Midbrain (tissue), 1 donor: ENCODE measurements at regions not wholly inside any gene's neighbourhood (a gene's known extent, or its start where the extent isn't known, plus 50 kb on each side); places are given as distances from the start of the nearest gene placed in this dataset.

Source experiments
- DNase-seq: peaks from one replicate; lab custom pipeline; 2025; lab: John Stamatoyannopoulos, UW

DNA sequence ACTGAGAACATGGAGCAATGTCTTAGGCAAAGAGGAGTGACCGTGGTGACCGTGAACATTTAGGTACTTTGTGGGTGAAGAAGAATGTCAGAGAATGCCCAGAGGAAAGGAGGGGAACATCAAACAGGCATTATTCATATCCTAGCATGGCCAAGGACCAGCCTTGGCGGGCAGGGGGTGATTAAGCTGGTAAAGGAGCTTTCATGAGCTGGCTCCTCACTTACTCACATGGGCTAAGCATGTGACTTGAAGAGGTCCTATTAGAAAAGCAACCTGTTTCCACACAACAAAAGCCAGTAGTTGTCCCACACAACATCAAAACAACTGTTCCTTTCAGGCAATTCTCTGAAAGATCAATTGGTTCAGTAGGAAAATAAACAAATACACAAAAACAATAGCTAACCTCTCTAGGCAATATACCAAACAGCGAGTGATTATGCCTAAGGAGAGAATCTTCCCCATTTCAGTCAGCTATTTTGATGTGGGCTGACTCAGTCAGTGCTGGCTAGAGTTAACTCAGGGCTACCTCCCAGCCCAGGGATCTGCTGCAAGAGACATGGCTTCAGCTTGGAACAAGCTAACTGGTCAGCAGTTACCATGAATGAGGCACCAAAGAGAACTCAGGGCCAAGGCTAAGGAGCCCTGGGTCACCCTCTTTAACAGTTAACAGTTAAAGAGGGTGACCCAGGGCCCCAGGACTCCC is 283.5 kb downstream of the ARHGAP12 start:
- no peak for DNase-seq

DNA sequence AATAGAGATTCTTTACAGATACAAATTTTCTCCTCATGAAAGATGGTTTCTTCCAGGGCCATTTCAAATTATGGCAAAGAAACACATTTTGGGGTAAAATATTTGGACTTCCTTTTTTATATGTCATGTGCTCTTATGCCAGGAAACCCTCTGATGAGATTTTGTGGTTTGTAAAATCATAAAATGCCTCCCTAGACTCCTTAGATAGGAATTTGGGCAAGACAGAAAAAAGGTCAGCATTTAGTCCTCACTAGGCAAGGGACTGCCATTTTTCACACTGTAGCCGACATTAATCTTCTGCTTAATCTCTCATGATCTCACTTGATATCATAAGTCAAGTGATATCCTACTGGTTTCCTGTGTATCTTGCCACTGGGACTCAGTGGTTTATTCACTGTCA is 286.4 kb downstream of the ARHGAP12 start:
- DNase-seq: no peak

DNA sequence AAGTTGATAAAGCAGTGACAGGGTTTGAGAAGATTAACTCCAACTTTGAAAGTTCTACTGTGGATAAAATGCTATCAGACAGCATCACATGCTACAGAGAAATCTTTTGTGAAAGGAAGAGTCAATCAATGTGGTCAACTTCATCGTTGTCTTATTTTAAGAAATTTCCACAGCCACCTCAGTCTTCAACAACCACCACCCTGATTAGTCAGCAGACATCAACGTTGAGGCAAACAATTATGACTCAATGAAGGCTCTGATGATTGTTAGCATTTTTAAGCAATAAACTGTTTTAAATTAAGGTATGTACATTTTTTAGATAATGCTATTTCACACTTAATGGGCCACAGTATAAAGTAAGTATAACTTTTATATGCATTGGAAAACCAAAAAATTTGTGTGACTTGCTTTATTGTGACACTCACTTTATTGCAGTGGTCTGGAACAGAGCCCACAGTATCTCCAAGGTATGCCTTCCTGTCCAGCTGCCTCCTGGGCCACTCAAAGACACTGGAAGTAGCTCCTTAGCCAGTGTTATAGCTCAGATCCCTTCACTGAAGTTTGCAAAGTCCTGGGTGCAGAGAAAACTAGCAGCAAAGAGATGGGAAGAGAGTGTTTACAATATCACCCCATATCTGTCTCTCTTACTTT is 293.1 kb downstream of the ARHGAP12 start:
- no peak for DNase-seq

DNA sequence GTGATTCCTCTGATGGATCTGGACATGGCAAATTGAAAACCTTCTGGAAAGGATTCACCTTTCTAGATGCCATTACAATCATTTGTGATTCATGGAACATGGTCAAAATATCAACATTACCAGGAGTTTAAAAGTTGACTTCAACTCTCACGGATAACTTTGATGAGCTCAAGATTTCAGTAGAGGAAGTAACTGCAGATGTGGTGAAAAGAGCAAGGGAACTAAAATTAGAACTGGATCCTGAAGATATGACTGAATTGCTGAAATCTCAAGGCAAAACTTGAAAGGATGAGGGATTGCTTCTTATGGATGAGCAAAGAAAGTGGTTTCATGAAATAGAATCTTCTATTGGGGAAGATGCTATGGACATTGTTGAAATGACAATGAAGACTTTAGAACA is 293.6 kb downstream of the ARHGAP12 start:
- no peak for DNase-seq

DNA sequence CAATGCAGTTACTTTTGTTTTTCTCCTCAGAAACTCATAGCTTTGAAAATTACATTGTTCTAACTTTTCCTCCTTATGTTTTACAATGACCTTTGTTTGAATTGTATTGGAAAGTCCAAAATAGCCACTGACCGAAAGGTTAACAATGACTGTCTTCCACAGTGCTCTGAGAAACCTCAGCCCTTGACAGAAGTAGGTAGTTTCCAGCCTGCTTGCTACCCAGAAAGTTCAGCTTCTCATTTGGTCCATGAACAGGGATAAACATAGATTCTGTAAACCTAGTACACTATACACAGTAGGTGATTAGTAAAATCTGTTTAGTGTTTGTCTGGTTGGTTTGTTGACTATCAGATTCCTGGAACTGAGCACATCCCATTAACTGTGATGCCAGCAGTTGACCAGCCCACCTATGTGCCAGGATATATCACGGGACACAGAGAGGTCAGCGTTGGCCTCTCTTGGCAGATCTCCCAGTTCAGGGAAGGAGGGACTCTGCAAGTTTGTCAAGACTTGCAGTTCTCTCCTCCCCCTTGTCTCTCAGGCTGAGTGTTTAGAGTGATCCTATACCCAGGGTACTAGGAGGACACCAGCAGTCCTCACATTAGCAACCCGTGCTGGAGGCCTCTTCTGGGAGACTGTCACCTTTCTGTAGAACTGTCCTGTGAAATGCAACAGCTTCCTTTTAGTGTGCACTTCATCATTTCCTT is 297.6 kb downstream of the ARHGAP12 start:
- no peak for DNase-seq

DNA sequence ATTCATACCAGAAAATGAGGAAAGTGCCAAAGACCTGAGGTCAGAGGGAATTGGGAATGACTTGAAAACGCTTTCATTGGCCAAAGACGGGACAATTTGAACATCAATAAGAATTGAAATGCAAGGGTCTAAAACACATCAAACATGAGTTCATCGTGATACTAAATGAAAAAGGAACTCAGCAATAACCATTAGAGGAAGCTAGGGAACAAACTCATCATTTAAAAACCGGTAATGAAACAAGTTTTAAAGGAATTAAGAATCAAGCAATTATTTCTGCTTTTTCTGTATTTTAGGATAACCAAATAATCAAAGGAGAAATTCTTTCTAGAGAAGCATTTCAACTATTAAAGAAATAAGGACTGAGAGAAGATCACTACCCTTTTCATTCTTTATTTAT is 303.1 kb downstream of the ARHGAP12 start:
- DNase-seq: no peak

DNA sequence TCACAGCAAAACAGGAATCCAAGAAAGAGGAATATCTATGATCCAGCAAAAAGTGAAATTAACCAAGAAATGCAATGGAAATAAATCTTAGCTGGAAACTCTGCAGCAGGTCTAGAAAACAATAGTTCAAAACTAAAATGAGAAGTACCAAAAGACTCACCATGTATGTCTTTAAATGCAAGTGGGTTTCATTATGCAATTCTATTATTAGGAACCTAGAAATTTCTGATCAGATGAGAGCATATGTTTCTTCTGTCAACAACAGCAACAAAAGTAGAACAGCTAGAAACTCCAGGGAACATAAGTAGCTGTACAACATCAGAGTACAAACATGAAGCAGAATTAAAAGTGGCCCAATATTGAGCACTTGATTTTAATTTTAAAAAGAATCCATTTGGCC is 304.0 kb downstream of the ARHGAP12 start:
- no peak for DNase-seq

DNA sequence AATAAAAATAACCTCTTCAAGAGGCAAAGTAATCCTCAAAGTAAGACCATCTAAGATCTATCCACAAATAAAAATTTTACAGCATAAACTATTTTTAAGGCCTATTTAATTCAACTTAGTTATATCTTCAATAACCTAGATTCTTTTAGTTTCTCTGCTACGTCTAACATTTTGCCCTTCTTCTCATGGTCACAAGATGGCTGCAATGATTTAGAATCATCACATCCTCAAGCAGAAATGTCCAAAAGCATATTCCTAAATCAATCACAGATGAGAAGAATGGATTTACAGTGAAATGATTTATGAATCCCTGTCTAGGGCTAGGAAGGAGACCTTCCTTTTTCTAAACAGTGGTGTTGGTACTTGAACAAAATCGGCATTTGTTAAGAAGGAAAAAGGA is 304.7 kb downstream of the ARHGAP12 start:
- DNase-seq: no peak

DNA sequence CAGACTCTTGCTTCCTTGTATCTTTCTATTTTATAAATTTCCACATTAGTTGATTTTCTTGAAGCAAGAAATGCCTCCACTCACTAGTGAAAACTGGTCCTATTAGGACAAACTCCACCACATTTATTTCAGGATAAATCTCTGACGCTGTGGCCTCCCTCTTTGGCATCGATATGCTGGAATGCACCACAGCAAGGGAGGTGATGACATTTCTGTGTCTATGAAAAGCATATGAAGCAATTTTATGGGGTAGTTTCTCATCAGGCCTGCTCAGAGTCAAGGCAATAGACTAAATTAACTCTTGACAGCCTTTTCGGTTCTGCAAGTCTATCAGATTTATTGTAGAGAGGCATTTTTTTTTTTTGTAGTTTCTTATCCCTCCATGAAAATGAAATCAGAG is 304.4 kb downstream of the ZEB1 start:
- DNase-seq: no peak

DNA sequence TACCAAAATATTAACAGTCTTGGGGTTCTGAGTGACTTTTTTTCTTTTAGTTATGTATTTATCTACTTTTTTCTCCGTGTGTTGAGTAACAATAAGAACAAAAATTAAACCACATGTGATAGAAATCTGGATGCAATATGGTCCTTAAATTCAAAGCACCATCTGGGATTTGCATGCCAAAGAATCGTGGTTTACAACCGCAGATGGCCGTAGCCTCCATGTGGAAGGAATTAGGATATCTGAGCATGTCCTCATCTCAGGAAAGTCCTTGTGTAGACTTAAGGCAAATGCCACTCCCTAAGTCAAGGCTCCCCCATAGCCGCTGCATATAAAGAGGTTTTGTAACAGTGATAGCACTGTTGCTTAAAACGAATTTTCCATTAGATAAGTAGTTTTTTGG is 304.0 kb downstream of the ZEB1 start:
- DNase-seq: no peak

DNA sequence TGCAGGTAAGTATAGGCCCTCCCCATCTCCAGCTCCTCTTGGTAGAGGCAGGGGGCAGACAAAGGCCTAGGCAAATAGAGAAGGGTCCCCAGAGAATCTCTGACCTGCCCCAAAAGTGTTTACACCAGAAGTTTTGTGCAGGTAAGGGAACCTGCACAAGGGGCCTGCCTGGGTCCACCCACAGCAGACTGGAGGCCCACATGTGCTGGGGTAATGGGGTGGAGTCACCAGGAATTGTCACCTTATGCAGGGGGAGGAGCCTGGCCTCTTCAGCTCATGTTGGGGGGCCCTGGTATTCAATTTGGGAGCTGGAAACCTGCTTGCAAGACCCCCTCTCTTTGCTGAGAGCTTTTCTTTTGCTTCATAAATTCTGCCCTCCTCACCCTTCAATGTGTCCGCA is 302.7 kb downstream of the ZEB1 start:
- DNase-seq: no peak

DNA sequence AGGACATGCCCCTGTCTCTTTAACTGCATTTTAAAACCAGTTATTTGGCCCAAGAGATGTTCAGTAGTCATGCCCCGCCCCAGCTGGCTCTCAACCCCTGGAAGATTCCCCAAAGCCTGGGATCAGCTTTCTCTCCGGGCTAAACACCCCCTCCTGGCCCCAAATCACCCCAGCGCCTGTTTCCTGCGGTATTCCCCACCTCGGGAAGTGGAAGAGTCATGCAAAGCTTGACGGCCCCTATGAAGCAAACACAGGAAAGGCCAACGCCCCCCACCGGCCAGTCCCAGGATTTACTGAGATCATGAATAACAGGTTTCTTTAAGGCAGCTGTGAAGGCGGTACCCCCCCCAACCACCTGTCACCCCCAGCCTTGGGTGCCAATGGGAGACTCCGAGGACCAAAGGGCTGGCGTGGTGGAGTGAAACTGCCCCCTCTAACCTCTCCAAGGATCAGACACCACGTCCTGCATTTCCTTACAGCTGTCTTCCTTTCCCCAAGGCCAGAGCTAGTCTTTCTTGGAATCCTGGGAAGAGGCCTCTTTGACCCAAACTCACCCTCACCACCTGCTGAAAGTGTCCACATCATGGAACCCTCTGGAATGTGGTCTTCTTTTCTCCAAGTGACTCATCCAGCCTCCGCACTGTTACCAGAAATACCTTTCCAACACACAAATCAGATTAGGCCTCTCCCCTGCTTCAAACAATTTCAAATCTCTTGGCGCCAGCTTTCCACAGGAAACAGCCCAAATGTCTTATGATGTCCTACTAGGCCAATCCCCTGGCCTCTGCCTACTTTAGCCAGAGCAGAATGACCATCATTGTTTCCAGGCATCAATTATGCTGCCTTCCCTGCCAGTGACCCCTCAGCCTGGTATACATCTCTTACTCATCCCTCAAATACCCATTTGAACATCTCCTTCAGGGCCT is 301.5 kb downstream of the ZEB1 start:
- no peak for DNase-seq

DNA sequence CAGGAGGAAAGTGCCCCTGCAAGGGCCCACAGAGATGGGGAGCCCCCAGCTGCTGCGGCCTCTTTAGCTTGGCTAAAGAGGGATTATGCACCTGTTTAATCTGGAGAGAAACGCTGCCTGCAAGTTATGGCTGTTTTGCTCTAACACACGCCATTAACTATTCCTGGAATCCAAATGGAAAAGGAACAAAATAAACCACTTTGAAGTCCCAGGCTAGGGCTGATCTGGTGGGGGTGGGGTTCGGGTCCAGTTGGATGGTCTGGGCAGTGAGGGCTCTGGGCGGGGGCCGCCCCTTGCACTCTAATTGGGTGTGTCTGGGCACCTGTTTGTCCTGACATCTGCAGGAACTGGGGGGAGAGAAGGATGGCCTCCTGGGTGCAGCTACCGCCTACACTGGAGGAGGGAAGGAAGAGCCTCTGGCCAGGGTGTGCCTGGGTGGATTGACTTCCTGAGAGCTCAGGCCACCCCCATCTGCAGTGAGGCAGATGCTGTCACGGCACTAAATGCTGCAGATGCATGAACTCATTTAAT is 300.6 kb downstream of the ZEB1 start:
- DNase-seq: no peak

DNA sequence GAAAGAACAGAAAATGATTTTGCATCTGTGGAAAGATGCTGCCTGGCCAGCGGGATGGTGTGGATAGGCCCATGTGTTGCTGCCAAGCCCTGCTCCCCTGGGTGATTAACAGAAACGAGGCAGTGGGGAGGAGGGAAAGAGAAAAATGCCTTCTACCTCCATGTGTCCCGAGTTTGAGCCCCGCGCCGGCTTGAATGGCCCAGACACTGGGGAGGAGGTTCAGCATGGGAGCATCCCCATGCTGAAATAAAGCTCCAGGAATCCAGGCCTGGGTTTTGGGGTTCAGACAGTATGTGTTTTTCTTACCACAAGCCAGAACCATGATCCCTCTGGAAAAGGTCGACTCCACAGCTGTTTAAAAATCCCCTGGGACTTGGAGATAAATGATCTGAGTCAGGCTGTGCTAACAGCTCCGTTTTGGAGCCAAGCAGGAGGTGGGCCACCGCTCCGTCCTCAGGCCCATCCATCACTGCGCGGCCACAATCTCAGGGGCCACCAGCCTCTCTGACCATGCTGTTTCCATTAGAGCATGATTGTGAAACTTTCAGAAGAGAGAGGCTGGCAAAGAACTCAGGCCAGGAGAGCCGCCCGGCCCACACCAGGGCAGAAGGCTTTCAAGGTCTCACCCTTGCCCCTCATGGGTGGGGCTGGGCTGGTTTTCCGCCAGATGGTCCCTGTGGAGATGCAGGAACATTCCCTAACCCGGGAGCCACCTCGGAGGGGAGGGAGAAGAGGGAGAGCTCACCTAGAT is 299.7 kb downstream of the ZEB1 start:
- no peak for DNase-seq

DNA sequence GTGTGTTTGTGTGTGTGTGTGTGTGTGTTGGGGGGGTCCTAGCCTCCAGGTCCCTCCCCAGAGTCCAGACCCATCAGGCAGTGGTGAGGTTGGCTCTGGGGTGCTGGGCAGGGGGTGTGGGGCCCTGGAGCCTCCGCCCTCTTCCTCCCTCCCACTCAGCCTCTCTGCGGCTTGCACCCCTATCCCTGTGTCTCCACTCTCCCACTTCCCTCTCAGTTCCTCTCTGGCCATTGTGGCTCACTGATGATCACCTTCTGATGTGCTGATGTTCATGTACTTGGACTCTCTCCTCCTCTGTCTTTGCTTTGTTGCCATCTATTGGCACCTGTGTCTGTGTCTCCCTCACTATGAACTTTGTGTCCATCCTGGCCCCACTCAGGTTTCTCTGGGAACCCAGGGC is 298.7 kb downstream of the ZEB1 start:
- no peak for DNase-seq

DNA sequence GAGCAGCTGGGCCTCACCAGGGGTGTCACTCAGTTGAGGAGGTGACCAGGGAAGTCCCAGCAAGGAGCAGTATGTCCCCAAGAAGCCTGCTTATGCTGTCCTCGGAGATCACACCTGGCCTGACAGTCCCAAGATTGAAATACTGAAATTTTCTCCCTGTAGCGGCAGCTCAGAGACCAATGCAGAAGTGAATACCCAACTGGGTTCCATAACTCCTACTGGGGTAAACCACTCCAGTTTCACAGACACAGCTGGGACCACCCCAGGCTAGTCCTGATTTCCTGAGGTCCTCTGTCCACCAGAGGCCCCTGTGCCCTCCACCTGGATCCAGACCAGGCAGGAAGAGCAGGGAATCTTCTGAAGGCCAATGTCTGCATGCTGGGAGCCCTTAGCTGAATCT is 298.1 kb downstream of the ZEB1 start:
- DNase-seq: no peak

DNA sequence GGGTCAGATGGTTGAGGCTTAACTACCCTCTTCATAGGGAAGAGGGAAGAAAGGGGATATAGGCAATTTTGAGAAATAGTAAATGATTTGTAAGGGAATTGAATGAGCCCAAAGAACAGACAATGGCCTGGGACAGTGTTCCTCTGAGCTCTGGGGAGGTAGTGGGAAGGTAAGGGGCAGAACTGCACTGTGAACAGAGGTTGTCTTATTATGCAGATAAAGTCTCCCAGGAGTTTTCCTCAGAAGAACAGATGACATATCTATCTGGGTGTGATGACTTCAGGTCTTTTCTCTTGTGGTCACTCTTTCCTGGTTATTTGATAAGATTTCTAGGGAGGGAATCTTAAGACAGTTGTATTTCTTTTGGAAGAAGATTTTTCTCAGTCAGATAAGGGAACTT is 296.1 kb downstream of the ZEB1 start:
- no peak for DNase-seq

DNA sequence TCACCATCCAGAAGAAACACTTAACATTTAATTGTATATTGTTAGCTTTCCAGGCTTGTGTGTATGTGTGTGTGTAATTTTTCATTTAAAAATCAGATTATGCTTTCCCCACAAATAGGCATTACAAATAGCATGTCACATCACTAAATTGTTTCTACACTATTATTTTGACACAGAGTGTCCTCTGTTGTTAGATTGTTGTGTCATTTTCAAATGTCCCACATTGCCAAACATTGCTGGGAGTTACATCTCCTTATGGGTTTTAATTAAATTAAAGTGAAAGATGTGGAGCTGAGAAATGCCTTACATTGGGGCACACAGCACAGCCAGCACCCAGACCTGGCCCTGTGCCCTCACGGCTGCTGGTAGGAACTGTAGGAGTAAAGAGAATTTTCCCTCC is 295.6 kb downstream of the ZEB1 start:
- no peak for DNase-seq

DNA sequence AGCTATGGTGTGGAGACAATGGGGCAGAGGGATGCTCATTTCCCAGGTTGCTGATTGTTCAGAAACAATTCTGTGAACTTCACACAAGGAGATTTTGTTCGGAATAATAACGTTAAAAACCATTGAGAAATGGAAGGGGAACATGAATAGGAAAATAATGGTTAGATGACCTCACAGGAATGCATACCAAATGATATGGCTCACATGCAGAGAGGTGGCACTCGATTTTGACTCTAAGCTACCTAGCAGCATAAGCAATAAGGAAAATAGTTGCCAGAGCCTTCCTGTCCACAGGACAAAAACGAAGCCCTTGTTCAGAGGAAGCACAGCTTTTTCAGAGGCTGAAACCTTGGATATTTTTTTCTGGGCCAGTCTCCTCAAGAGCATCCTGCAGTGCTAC is 293.1 kb downstream of the ZEB1 start:
- no peak for DNase-seq

DNA sequence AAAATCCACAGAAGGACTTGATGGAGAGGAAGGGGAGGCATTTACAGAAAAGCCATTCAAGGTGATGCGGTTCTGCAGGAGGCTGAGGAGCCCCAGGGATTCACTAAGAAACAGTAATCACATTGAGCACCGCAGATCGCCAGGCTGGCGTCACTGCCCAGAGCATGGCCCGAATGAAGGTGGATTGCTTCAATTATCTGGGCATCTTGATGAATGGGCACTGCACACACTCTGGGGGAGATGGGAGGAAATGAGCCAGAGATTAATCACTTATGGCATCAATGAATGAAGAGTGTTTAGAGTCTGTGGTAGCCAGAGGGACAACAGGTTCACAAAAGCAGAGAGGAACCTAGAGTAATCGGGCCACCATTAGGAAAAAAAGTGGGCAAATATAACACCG is 292.1 kb downstream of the ZEB1 start:
- DNase-seq: no peak

DNA sequence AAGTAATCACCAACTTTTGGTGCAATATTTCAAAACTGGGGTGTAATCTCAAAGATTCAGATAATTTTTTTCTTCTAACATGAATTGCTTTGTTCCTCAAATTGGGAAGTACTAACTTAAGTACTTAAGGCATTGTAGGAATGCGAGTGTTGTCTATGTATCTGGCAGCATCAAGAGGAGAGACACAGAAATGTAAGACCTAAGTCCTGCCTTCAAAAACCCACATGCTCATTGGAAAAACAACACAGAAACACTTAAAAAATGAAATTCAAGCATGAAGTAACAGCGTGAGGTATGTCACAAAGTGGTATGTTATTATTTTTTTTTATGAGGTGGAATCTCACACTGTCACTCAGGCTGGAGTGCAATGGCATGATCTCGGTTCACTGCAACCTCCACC is 288.5 kb downstream of the ZEB1 start:
- DNase-seq: no peak
